GM23338 (cell line): ENCODE measurements at regions not wholly inside any gene's neighbourhood (a gene's known extent, or its start where the extent isn't known, plus 50 kb on each side); places are given as distances from the start of the nearest gene placed in this dataset.

ENCODE experiments used
- ATAC-seq: fragments of 200-7000 bp; cut with Tn5 transposase; 3 replicates; pipeline ENCODE4 v1.9.1; 2020
- DNase-seq: peaks from one replicate; pipeline ENCODE4 v3.0.0-alpha.2; 2015; ENCODE audit warnings: low spot score
- H2AFZ ChIP-seq: fragments of 200-600 bp; sonication (generic); 2 replicates; pipeline ENCODE4 v1.8.0; 2016; ENCODE audit warnings: antibody characterized with exemption, mild to moderate bottlenecking, moderate library complexity
- H3F3A ChIP-seq: fragments of 200-600 bp; sonication (generic); replicated peaks from 2 replicates; pipeline ENCODE4 v1.8.0; 2017; ENCODE audit warnings: antibody characterized with exemption, mixed run types, low read depth
- H3K27ac ChIP-seq: fragments of 200-600 bp; sonication (generic); 2 replicates; pipeline ENCODE4 v1.6.1; 2016; ENCODE audit warnings: low read depth
- H3K27me3 ChIP-seq: fragments of 200-600 bp; sonication (generic); 2 replicates; pipeline ENCODE4 v1.8.0; 2016; ENCODE audit warnings: mild to moderate bottlenecking, mixed run types, moderate library complexity; ENCODE audit not compliant: insufficient read depth
- H3K36me3 ChIP-seq: fragments of 200-600 bp; sonication (generic); 2 replicates; pipeline ENCODE4 v1.8.0; 2016; ENCODE audit warnings: mild to moderate bottlenecking; ENCODE audit not compliant: insufficient read depth
- H3K4me1 ChIP-seq: fragments of 200-600 bp; sonication (generic); 2 replicates; pipeline ENCODE4 v1.8.0; 2016; ENCODE audit warnings: mild to moderate bottlenecking, moderate library complexity; ENCODE audit not compliant: insufficient read depth
- H3K4me2 ChIP-seq: fragments of 200-600 bp; sonication (generic); 2 replicates; pipeline ENCODE4 v1.7.1; 2017; ENCODE audit warnings: mixed run types
- H3K4me3 ChIP-seq: fragments of 200-600 bp; sonication (generic); 2 replicates; pipeline ENCODE4 v1.6.1; 2016; ENCODE audit warnings: mixed run types
- H3K79me2 ChIP-seq: fragments of 200-600 bp; sonication (generic); replicated peaks from 2 replicates; pipeline ENCODE4 v1.8.0; 2017; ENCODE audit warnings: mild to moderate bottlenecking; ENCODE audit not compliant: insufficient read depth
- H3K9me2 ChIP-seq: fragments of 200-600 bp; sonication (generic); 2 replicates; pipeline ENCODE4 v1.8.0; 2017; ENCODE audit not compliant: insufficient read depth
- H4K20me1 ChIP-seq: fragments of 200-600 bp; sonication (generic); replicated peaks from 2 replicates; pipeline ENCODE4 v1.8.0; 2017; ENCODE audit warnings: mild to moderate bottlenecking; ENCODE audit not compliant: insufficient read depth
- H3K27ac Mint-ChIP-seq: 2 replicates; pipeline ENCODE4 v1.8.0; 2020; ENCODE audit warnings: inconsistent platforms, mild to moderate bottlenecking, moderate library complexity, mixed read lengths
- H3K27me3 Mint-ChIP-seq: 3 replicates; pipeline ENCODE4 v1.8.0; 2022; ENCODE audit warnings: low read depth, mild to moderate bottlenecking, moderate library complexity, mixed read lengths, inconsistent platforms; ENCODE audit not compliant: insufficient read depth, poor library complexity
- H3K36me3 Mint-ChIP-seq: 3 replicates; pipeline ENCODE4 v1.8.0; 2021; ENCODE audit warnings: low read depth, mild to moderate bottlenecking, inconsistent platforms, moderate library complexity, mixed read lengths
- H3K4me1 Mint-ChIP-seq: 3 replicates; pipeline ENCODE4 v1.8.0; 2020; ENCODE audit warnings: mild to moderate bottlenecking, inconsistent platforms, mixed read lengths
- H3K4me3 Mint-ChIP-seq: 3 replicates; pipeline ENCODE4 v1.8.0; 2021; ENCODE audit warnings: moderate library complexity, mild to moderate bottlenecking, inconsistent platforms, mixed read lengths
- H3K9me3 Mint-ChIP-seq: 3 replicates; pipeline ENCODE4 v1.8.0; 2020; ENCODE audit warnings: moderate library complexity, mild to moderate bottlenecking, inconsistent platforms, mixed read lengths
- CREB1 ChIP-seq: fragments of 250-450 bp; sonication (Bioruptor Pico); IDR thresholded peaks from 2 replicates; pipeline ENCODE4 v1.5.0; 2020; ENCODE audit warnings: low read depth, mild to moderate bottlenecking, moderate library complexity
- EZH2phosphoT487 ChIP-seq: fragments of 200-600 bp; sonication (generic); IDR thresholded peaks from one replicate; pipeline ENCODE4 v1.8.1; 2018; ENCODE audit warnings: antibody characterized with exemption; ENCODE audit not compliant: unreplicated experiment
- STAT1 ChIP-seq: IDR thresholded peaks from one replicate; pipeline ENCODE4 v1.6.1; 2016; ENCODE audit warnings: antibody characterized with exemption; ENCODE audit not compliant: unreplicated experiment
- ZNF114 ChIP-seq: fragments of 250-450 bp; sonication (Bioruptor Pico); IDR thresholded peaks from 2 replicates; pipeline ENCODE4 v1.5.0; 2020; ENCODE audit warnings: mild to moderate bottlenecking, moderate library complexity
- ZNF331 ChIP-seq: fragments of 250-450 bp; sonication (Bioruptor Pico); IDR thresholded peaks from 2 replicates; pipeline ENCODE4 v1.5.0; 2020; ENCODE audit warnings: low read depth, mild to moderate bottlenecking, moderate library complexity
- TF ChIP-seq, protein P1 (sequence below): fragments of 250-450 bp; sonication (Bioruptor Pico); IDR thresholded peaks from 2 replicates; pipeline ENCODE4 v1.5.0; 2020; ENCODE audit warnings: mild to moderate bottlenecking, moderate library complexity
- TF ChIP-seq, protein P2 (sequence below), 2 experiments: fragments of 200-600 bp in 1 of 2; sonication (generic) in 1 of 2; conservative IDR thresholded peaks; 2 replicates each; pipeline versions ENCODE4 v1.5.1 to v1.6.1; 2016 to 2017; ENCODE audit warnings: antibody characterized with exemption in 2 of 2, low read depth in 2 of 2, mild to moderate bottlenecking in 2 of 2, moderate library complexity in 1 of 2
- TF ChIP-seq, protein P3 (sequence below): IDR thresholded peaks from one replicate; pipeline ENCODE4 v1.6.1; 2018; ENCODE audit warnings: antibody characterized with exemption; ENCODE audit not compliant: unreplicated experiment

DNA sequence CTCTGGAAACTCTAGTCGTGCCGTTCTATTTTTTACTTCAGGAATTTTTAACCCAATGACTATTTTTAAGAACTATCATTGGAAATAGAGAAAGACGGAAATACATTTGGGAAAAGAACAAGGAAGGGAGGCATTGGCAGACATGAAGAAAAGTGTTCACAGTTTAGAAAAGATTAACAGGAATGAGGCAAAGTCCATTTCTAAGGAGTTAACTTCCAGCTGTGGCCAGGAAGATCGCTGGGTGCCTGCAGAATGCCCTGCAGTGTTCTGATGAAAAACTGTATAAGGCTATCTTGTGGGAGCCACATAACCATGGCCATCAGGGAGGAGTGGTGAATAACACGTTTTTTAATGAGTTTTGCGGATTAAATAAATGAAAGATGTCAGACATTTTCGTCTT, 150.6 kb upstream of the VCX3A start (continued):
- TF ChIP-seq, protein P1, sequence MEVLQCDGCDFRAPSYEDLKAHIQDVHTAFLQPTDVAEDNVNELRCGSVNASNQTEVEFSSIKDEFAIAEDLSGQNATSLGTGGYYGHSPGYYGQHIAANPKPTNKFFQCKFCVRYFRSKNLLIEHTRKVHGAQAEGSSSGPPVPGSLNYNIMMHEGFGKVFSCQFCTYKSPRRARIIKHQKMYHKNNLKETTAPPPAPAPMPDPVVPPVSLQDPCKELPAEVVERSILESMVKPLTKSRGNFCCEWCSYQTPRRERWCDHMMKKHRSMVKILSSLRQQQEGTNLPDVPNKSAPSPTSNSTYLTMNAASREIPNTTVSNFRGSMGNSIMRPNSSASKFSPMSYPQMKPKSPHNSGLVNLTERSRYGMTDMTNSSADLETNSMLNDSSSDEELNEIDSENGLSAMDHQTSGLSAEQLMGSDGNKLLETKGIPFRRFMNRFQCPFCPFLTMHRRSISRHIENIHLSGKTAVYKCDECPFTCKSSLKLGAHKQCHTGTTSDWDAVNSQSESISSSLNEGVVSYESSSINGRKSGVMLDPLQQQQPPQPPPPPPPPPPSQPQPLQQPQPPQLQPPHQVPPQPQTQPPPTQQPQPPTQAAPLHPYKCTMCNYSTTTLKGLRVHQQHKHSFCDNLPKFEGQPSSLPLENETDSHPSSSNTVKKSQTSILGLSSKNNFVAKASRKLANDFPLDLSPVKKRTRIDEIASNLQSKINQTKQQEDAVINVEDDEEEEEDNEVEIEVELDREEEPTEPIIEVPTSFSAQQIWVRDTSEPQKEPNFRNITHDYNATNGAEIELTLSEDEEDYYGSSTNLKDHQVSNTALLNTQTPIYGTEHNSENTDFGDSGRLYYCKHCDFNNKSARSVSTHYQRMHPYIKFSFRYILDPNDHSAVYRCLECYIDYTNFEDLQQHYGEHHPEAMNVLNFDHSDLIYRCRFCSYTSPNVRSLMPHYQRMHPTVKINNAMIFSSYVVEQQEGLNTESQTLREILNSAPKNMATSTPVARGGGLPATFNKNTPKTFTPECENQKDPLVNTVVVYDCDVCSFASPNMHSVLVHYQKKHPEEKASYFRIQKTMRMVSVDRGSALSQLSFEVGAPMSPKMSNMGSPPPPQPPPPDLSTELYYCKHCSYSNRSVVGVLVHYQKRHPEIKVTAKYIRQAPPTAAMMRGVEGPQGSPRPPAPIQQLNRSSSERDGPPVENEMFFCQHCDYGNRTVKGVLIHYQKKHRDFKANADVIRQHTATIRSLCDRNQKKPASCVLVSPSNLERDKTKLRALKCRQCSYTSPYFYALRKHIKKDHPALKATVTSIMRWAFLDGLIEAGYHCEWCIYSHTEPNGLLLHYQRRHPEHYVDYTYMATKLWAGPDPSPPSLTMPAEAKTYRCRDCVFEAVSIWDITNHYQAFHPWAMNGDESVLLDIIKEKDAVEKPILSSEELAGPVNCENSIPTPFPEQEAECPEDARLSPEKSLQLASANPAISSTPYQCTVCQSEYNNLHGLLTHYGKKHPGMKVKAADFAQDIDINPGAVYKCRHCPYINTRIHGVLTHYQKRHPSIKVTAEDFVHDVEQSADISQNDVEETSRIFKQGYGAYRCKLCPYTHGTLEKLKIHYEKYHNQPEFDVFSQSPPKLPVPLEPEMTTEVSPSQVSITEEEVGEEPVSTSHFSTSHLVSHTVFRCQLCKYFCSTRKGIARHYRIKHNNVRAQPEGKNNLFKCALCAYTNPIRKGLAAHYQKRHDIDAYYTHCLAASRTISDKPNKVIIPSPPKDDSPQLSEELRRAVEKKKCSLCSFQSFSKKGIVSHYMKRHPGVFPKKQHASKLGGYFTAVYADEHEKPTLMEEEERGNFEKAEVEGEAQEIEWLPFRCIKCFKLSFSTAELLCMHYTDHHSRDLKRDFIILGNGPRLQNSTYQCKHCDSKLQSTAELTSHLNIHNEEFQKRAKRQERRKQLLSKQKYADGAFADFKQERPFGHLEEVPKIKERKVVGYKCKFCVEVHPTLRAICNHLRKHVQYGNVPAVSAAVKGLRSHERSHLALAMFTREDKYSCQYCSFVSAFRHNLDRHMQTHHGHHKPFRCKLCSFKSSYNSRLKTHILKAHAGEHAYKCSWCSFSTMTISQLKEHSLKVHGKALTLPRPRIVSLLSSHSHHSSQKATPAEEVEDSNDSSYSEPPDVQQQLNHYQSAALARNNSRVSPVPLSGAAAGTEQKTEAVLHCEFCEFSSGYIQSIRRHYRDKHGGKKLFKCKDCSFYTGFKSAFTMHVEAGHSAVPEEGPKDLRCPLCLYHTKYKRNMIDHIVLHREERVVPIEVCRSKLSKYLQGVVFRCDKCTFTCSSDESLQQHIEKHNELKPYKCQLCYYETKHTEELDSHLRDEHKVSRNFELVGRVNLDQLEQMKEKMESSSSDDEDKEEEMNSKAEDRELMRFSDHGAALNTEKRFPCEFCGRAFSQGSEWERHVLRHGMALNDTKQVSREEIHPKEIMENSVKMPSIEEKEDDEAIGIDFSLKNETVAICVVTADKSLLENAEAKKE (CRISPR knock-in tag) = no peak
- TF ChIP-seq EZH2phosphoT487 (no peak), ZNF331 (CRISPR knock-in tag) (no peak), CREB1 (CRISPR knock-in tag) (no peak), ZNF114 (no peak)

DNA sequence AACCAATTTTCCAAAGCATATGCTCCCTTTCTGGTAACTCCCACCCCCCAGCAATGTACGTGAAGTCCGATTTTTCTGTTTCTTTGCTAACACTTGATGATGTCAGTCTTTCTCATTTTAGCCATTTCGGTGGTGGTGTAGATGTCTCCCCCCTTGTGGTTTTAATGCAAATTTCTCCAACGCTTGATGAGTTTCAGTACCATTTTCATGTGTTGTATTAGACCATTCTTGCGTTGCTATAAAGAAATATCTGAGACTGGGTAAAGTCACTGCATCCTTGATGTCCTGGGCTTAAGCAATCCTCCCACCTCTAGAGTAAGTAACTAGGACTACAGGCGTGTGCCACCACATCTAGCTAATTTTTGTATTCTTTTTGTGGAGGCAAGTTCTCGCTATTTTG, 148.4 kb upstream of the VCX3A start:
- no peaks in the 10 kb centered on the region for H3F3A ChIP-seq
- H3K27me3 ChIP-seq = no peaks in the 10 kb centered on the region
- ATAC-seq (no peak), DNase-seq (no peak)
- H3K4me1 Mint-ChIP-seq = peaks cover 4% of the 10 kb centered on the region; the same call in 1 of the 3 replicates
- H3K27ac ChIP-seq = no peak overlapping the region
- H3K79me2 ChIP-seq = no peaks in the 10 kb centered on the region
- no peaks in the 10 kb centered on the region for H3K36me3 ChIP-seq
- H3K9me3 Mint-ChIP-seq = peaks cover 3% of the 10 kb centered on the region; the same call in 1 of the 3 replicates
- H3K4me1 ChIP-seq = no peaks in the 10 kb centered on the region
- H3K4me2 ChIP-seq = no peak overlapping the region
- H3K9me2 ChIP-seq = no peaks in the 10 kb centered on the region
- no peak overlapping the region for H3K4me3 Mint-ChIP-seq
- H3K27me3 Mint-ChIP-seq = no peaks in the 10 kb centered on the region
- H3K4me3 ChIP-seq = no peak overlapping the region
- no peak overlapping the region for H3K27ac Mint-ChIP-seq
- peaks cover 12% of the 10 kb centered on the region; the same call in 2 of the 3 replicates for H3K36me3 Mint-ChIP-seq
- no peaks in the 10 kb centered on the region for H4K20me1 ChIP-seq
- no peak overlapping the region for H2AFZ ChIP-seq
- TF ChIP-seq STAT1 (no peak), ZNF114 (no peak)
- TF ChIP-seq, protein P2, sequence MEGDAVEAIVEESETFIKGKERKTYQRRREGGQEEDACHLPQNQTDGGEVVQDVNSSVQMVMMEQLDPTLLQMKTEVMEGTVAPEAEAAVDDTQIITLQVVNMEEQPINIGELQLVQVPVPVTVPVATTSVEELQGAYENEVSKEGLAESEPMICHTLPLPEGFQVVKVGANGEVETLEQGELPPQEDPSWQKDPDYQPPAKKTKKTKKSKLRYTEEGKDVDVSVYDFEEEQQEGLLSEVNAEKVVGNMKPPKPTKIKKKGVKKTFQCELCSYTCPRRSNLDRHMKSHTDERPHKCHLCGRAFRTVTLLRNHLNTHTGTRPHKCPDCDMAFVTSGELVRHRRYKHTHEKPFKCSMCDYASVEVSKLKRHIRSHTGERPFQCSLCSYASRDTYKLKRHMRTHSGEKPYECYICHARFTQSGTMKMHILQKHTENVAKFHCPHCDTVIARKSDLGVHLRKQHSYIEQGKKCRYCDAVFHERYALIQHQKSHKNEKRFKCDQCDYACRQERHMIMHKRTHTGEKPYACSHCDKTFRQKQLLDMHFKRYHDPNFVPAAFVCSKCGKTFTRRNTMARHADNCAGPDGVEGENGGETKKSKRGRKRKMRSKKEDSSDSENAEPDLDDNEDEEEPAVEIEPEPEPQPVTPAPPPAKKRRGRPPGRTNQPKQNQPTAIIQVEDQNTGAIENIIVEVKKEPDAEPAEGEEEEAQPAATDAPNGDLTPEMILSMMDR (conservative IDR thresholded peaks at IDR 0.05; ENCODE audit: low read depth in 2 of 2) = no peak
- TF ChIP-seq, protein P3, sequence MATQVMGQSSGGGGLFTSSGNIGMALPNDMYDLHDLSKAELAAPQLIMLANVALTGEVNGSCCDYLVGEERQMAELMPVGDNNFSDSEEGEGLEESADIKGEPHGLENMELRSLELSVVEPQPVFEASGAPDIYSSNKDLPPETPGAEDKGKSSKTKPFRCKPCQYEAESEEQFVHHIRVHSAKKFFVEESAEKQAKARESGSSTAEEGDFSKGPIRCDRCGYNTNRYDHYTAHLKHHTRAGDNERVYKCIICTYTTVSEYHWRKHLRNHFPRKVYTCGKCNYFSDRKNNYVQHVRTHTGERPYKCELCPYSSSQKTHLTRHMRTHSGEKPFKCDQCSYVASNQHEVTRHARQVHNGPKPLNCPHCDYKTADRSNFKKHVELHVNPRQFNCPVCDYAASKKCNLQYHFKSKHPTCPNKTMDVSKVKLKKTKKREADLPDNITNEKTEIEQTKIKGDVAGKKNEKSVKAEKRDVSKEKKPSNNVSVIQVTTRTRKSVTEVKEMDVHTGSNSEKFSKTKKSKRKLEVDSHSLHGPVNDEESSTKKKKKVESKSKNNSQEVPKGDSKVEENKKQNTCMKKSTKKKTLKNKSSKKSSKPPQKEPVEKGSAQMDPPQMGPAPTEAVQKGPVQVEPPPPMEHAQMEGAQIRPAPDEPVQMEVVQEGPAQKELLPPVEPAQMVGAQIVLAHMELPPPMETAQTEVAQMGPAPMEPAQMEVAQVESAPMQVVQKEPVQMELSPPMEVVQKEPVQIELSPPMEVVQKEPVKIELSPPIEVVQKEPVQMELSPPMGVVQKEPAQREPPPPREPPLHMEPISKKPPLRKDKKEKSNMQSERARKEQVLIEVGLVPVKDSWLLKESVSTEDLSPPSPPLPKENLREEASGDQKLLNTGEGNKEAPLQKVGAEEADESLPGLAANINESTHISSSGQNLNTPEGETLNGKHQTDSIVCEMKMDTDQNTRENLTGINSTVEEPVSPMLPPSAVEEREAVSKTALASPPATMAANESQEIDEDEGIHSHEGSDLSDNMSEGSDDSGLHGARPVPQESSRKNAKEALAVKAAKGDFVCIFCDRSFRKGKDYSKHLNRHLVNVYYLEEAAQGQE = no peak
